ENCODE measurements at regions not wholly inside any gene's neighbourhood (a gene's known extent, or its start where the extent isn't known, plus 50 kb on each side); places are given as distances from the start of the nearest gene placed in this dataset.

DNA sequence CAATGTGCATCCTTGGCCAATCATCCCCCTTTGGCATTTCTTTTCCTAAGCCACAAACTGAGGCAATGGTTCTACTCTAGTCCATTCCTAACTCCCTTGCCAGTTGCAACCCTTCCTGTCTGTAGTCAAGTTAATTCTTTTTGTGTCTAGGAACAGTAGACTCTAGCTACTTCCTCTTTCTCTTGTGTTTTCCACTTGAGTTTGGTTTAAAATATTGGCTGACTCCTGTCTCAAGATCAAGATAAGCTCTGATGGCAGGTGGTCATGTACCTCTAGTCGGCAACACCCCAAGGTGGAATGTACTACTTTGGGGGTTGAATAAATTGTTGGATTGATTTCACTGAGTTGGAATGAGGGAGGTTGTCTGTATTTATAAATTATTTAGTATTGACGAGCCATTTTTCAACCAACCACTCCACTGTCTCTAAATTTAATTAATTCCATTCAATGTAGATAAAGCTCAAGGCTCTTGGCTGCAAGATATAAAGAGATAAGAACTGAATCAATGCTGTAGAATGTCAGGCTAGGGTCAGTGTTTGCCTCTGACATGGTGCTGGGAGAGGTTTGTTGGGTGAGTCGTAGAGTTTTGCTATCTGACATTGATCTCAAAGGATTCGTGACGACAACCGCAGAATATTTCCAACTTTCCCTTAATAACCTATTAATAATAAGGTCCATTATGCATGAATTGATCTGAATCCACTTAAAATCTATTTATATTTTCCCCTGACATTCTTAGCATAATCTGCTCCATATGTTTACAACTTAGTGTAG lies 188.7 kb upstream of the APCDD1 start:
- H3K27me3 ChIP-seq = no peaks in the 10 kb centered on the region
- TF ChIP-seq CTCF (IDR thresholded peaks at IDR 0.05) (no peak), POLR2A (IDR thresholded peaks at IDR 0.05) (no peak)
- H3K27ac ChIP-seq = no peak overlapping the region
- H3K4me3 ChIP-seq (replicated peaks in 1 of 3) = no peak overlapping the region
- WGBS, 2 donors = 71 to 74% methylated on average over 6 of the region's 6 CpGs
- no peaks in the 10 kb centered on the region for H3K36me3 ChIP-seq
- H3K9me3 ChIP-seq = no peaks in the 10 kb centered on the region
- intact Hi-C loops (cut with DNase I) = no loop called here
- no peak for DNase-seq
- peaks cover 0 to 4% of the 10 kb centered on the region in 2 donors for H3K4me1 ChIP-seq

DNA sequence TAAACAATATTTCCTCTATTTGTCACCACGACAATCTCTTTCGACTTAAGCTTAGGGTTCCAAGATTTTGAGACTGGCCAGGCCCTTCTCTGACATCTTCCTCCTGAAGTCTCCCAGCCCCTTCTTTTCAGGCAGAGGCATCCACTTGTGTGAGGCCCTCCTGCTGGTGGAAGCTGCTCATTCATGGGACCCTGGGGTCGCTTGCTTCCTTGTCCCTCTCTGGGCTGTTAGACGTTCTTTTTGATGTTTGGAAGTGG lies 188.2 kb upstream of the APCDD1 start:
- Histone ChIP-seq H3K27me3 (no peaks in the 10 kb centered on the region), H3K36me3 (no peaks in the 10 kb centered on the region), H3K4me3 (replicated peaks in 1 of 3) (no peak overlapping the region), H3K9me3 (no peaks in the 10 kb centered on the region), H3K4me1 (peaks cover 0 to 3% of the 10 kb centered on the region in 2 donors), H3K27ac (no peak overlapping the region)
- intact Hi-C loops (cut with DNase I) = no loop called here
- 84 to 87% methylated on average over 4 of the region's 4 CpGs for WGBS, 2 donors
- TF ChIP-seq POLR2A (IDR thresholded peaks at IDR 0.05) (no peak), CTCF (IDR thresholded peaks at IDR 0.05) (no peak)
- DNase-seq = no peak

GRCh38 chr18:10269261-10269660 lies 185.2 kb upstream of the APCDD1 start:
- H3K27me3 ChIP-seq = no peaks in the 10 kb centered on the region
- peak overlapping the region in 1 of 3 donors; percentile 11 for H3K27ac ChIP-seq
- no peaks in the 10 kb centered on the region for H3K9me3 ChIP-seq
- DNase-seq = no peak
- H3K36me3 ChIP-seq = no peaks in the 10 kb centered on the region
- H3K4me3 ChIP-seq (replicated peaks in 1 of 3) = no peak overlapping the region
- H3K4me1 ChIP-seq = no peaks in the 10 kb centered on the region
- intact Hi-C loops (cut with DNase I) = no loop called here
- 64 to 67% methylated on average over 1 of the region's 1 CpG for WGBS, 2 donors
- TF ChIP-seq POLR2A (IDR thresholded peaks at IDR 0.05) (no peak), CTCF (IDR thresholded peaks at IDR 0.05) (no peak)

GRCh38 chr18:10270151-10270571 lies 184.3 kb upstream of the APCDD1 start:
- no peak overlapping the region for H3K4me3 ChIP-seq (replicated peaks in 1 of 3)
- peak; percentile 12 to 16 for DNase-seq
- H3K36me3 ChIP-seq = no peaks in the 10 kb centered on the region
- H3K9me3 ChIP-seq = no peaks in the 10 kb centered on the region
- TF ChIP-seq POLR2A (IDR thresholded peaks at IDR 0.05) (no peak), CTCF (IDR thresholded peaks at IDR 0.05) (no peak)
- H3K4me1 ChIP-seq = no peaks in the 10 kb centered on the region
- intact Hi-C loops (cut with DNase I) = no loop called here
- no peaks in the 10 kb centered on the region for H3K27me3 ChIP-seq
- peak overlapping the region in 1 of 3 donors; percentile 6 for H3K27ac ChIP-seq
- WGBS, 2 donors = 66 to 69% methylated on average over 8 of the region's 8 CpGs

- intact Hi-C loops (cut with DNase I) = no loop called here
- no peaks in the 10 kb centered on the region for H3K9me3 ChIP-seq
- TF ChIP-seq POLR2A (IDR thresholded peaks at IDR 0.05) (no peak), CTCF (IDR thresholded peaks at IDR 0.05) (no peak)
- H3K27me3 ChIP-seq = no peaks in the 10 kb centered on the region
- no peak overlapping the region for H3K4me3 ChIP-seq (replicated peaks in 1 of 3)
- WGBS, 2 donors = 71 to 72% methylated on average over 4 of the region's 4 CpGs
- no peaks in the 10 kb centered on the region for H3K4me1 ChIP-seq
- no peak for DNase-seq
- no peak overlapping the region for H3K27ac ChIP-seq
- H3K36me3 ChIP-seq = no peaks in the 10 kb centered on the region
These were observed 183.0 kb upstream of the APCDD1 start for GRCh38 chr18:10271481-10271880.
